Muscle of leg (tissue), 3 donors: ENCODE measurements at regions not wholly inside any gene's neighbourhood (a gene's known extent, or its start where the extent isn't known, plus 50 kb on each side); places are given as distances from the start of the nearest gene placed in this dataset.

ENCODE experiments used
- DNase-seq: peaks from one replicate; pipeline ENCODE4 v3.0.0; 2013
- H3K27ac ChIP-seq: one replicate; pipeline ENCODE4 v1.5.1; 2013; ENCODE audit warnings: mild to moderate bottlenecking, low read length, control low read depth
- H3K27me3 ChIP-seq: one replicate; pipeline ENCODE4 v1.6.1; 2013; ENCODE audit warnings: low read length; ENCODE audit not compliant: control insufficient read depth, insufficient read depth
- H3K36me3 ChIP-seq: one replicate; pipeline ENCODE4 v1.6.1; 2013; ENCODE audit warnings: low read length; ENCODE audit not compliant: control insufficient read depth, insufficient read depth
- H3K4me1 ChIP-seq: one replicate; pipeline ENCODE4 v1.6.1; 2013; ENCODE audit warnings: low read length; ENCODE audit not compliant: control insufficient read depth, insufficient read depth
- H3K4me3 ChIP-seq: one replicate; pipeline ENCODE4 v1.5.1; 2013; ENCODE audit warnings: low read length, control low read depth
- H3K9me3 ChIP-seq: replicated peaks from 2 replicates; pipeline ENCODE4 v1.6.1; 2013; ENCODE audit warnings: low read depth, low read length; ENCODE audit not compliant: control insufficient read depth
- WGBS: methylation state at CpG from one replicate; pipeline ENCODE4 v1.1.5; 2013; ENCODE audit warnings: missing lambda C conversion rate; ENCODE audit not compliant: insufficient coverage; 5-methylcytosine and 5-hydroxymethylcytosine counted together

GRCh38 chr15:95160316-95160715, 929.0 kb downstream of the MCTP2 start:
- DNase-seq, result peak; percentile 27
- Histone ChIP-seq H3K4me1 (no peaks in the 10 kb centered on the region), H3K4me3 (no peak overlapping the region), H3K9me3 (peaks cover 5% of the 10 kb centered on the region), H3K27me3 (no peaks in the 10 kb centered on the region), H3K27ac (no peak overlapping the region), H3K36me3 (no peaks in the 10 kb centered on the region)
- no CpG with 5 or more reads among the region's 4 CpGs for WGBS

GRCh38 chr15:95162069-95162468, 930.7 kb downstream of the MCTP2 start:
- Histone ChIP-seq H3K4me3 (no peak overlapping the region), H3K9me3 (peaks cover 3% of the 10 kb centered on the region), H3K36me3 (no peaks in the 10 kb centered on the region), H3K27ac (no peak overlapping the region), H3K27me3 (no peaks in the 10 kb centered on the region), H3K4me1 (no peaks in the 10 kb centered on the region)
- no peak for DNase-seq
- no CpG with 5 or more reads among the region's 3 CpGs for WGBS

GRCh38 chr15:95162531-95162930, 931.2 kb downstream of the MCTP2 start:
- DNase-seq, result peak; percentile 22
- Histone ChIP-seq H3K36me3 (no peaks in the 10 kb centered on the region), H3K4me3 (no peak overlapping the region), H3K27me3 (no peaks in the 10 kb centered on the region), H3K9me3 (peaks cover 3% of the 10 kb centered on the region), H3K27ac (no peak overlapping the region), H3K4me1 (no peaks in the 10 kb centered on the region)

GRCh38 chr15:95162967-95163531, 931.7 kb downstream of the MCTP2 start:
- WGBS, result 16% methylated on average over 3 of the region's 7 CpGs
- Histone ChIP-seq H3K27ac (no peak overlapping the region), H3K36me3 (no peaks in the 10 kb centered on the region), H3K27me3 (no peaks in the 10 kb centered on the region), H3K4me3 (no peak overlapping the region), H3K4me1 (no peaks in the 10 kb centered on the region), H3K9me3 (peaks cover 3% of the 10 kb centered on the region)
- no peak for DNase-seq

GRCh38 chr15:95168152-95168551, 936.8 kb downstream of the MCTP2 start:
- no peak overlapping the region for H3K4me3 ChIP-seq
- no peaks in the 10 kb centered on the region for H3K36me3 ChIP-seq
- peaks cover 2% of the 10 kb centered on the region for H3K4me1 ChIP-seq
- no peak for DNase-seq
- H3K27me3 ChIP-seq, result no peaks in the 10 kb centered on the region
- WGBS, result no CpG with 5 or more reads among the region's 1 CpG
- H3K9me3 ChIP-seq, result peaks cover 3% of the 10 kb centered on the region
- H3K27ac ChIP-seq, result no peak overlapping the region

GRCh38 chr15:95168951-95169431, 937.6 kb downstream of the MCTP2 start:
- H3K9me3 ChIP-seq, result peaks cover 3% of the 10 kb centered on the region
- H3K4me3 ChIP-seq, result no peak overlapping the region
- H3K4me1 ChIP-seq, result peaks cover 2% of the 10 kb centered on the region
- no peak overlapping the region for H3K27ac ChIP-seq
- no peak for DNase-seq
- no peaks in the 10 kb centered on the region for H3K36me3 ChIP-seq
- no peaks in the 10 kb centered on the region for H3K27me3 ChIP-seq
- WGBS, result no CpG with 5 or more reads among the region's 5 CpGs

- 55% methylated on average over 24 of the region's 31 CpGs for WGBS
- no peak overlapping the region for H3K27ac ChIP-seq
- peak; percentile 68 for DNase-seq
- no peaks in the 10 kb centered on the region for H3K27me3 ChIP-seq
- H3K9me3 ChIP-seq, result peaks cover 3% of the 10 kb centered on the region
- H3K36me3 ChIP-seq, result no peaks in the 10 kb centered on the region
- peak overlapping the region; percentile 15 for H3K4me3 ChIP-seq
- H3K4me1 ChIP-seq, result peaks cover 5% of the 10 kb centered on the region
These were observed 938.4 kb downstream of the MCTP2 start for GRCh38 chr15:95169541-95170459.

- Histone ChIP-seq H3K27ac (no peak overlapping the region), H3K27me3 (no peaks in the 10 kb centered on the region), H3K36me3 (no peaks in the 10 kb centered on the region), H3K9me3 (peaks cover 3% of the 10 kb centered on the region), H3K4me3 (no peak overlapping the region), H3K4me1 (peaks cover 5% of the 10 kb centered on the region)
- DNase-seq, result no peak
- WGBS, result 60% methylated on average over 1 of the region's 6 CpGs
These were observed 939.4 kb downstream of the MCTP2 start for GRCh38 chr15:95170561-95171380.

- Histone ChIP-seq H3K36me3 (no peaks in the 10 kb centered on the region), H3K4me3 (no peak overlapping the region), H3K4me1 (peaks cover 5% of the 10 kb centered on the region), H3K27ac (no peak overlapping the region), H3K9me3 (no peaks in the 10 kb centered on the region), H3K27me3 (no peaks in the 10 kb centered on the region)
- 88% methylated on average over 1 of the region's 3 CpGs for WGBS
- no peak for DNase-seq
These were observed 940.2 kb downstream of the MCTP2 start for GRCh38 chr15:95171564-95171963.
